Mesenteric fat pad (tissue), 1 donor: ENCODE measurements at regions not wholly inside any gene's neighbourhood (a gene's known extent, or its start where the extent isn't known, plus 50 kb on each side); places are given as distances from the start of the nearest gene placed in this dataset.
"Not testable (repeated sequence)": the region's sequence is repeated elsewhere in the genome, so short reads cannot be mapped to it uniquely, and the experiment has no call there.

Experiments
- DNase-seq: peaks from one replicate; pipeline ENCODE4 v3.0.0-alpha.2; 2020; ENCODE audit warnings: low spot score
- donor health status: DM: yes; HTN: yes; CAD: no.

- DNase-seq: no peak
These were observed 50.2 kb upstream of the TP53I11 start for GRCh38 chr11:45000918-45001317.

GRCh38 chr11:45001466-45002165, 50.9 kb upstream of the TP53I11 start:
- no peak for DNase-seq

- DNase-seq: no peak
These were observed 54.4 kb upstream of the TP53I11 start for GRCh38 chr11:45005106-45005505.

- no peak for DNase-seq
These were observed 56.3 kb upstream of the TP53I11 start for GRCh38 chr11:45007011-45007410.

- DNase-seq: not testable (repeated sequence)
These were observed 65.3 kb upstream of the TP53I11 start for GRCh38 chr11:45015983-45016382.

- not testable (repeated sequence) for DNase-seq
These were observed 65.8 kb upstream of the TP53I11 start for GRCh38 chr11:45016446-45016845.

- DNase-seq: no peak
These were observed 66.6 kb upstream of the TP53I11 start for GRCh38 chr11:45017329-45017728.

- no peak for DNase-seq
These were observed 70.3 kb upstream of the TP53I11 start for GRCh38 chr11:45021001-45021400.

GRCh38 chr11:45021692-45022141, 71.0 kb upstream of the TP53I11 start:
- DNase-seq: peak; percentile 92

- no peak for DNase-seq
These were observed 71.8 kb upstream of the TP53I11 start for GRCh38 chr11:45022294-45023064.

GRCh38 chr11:45023065-45023365, 72.3 kb upstream of the TP53I11 start:
- DNase-seq: no peak

- no peak for DNase-seq
These were observed 73.6 kb upstream of the TP53I11 start for GRCh38 chr11:45024316-45024715.

GRCh38 chr11:45024846-45025588, 74.3 kb upstream of the TP53I11 start:
- no peak for DNase-seq

GRCh38 chr11:45025716-45026492, 75.2 kb upstream of the TP53I11 start:
- DNase-seq: no peak

GRCh38 chr11:45026835-45027234, 76.2 kb upstream of the TP53I11 start:
- no peak for DNase-seq

GRCh38 chr11:45027312-45027711, 76.6 kb upstream of the TP53I11 start:
- DNase-seq: no peak

- DNase-seq: no peak
These were observed 78.4 kb upstream of the TP53I11 start for GRCh38 chr11:45028911-45029682.

- no peak for DNase-seq
These were observed 80.1 kb upstream of the TP53I11 start for GRCh38 chr11:45030778-45031177.

GRCh38 chr11:45031912-45032519, 81.3 kb upstream of the TP53I11 start:
- no peak for DNase-seq

GRCh38 chr11:45035413-45035812, 84.7 kb upstream of the TP53I11 start:
- DNase-seq: no peak
